Glutamatergic neuron (in vitro differentiated cells): ENCODE measurements at regions not wholly inside any gene's neighbourhood (a gene's known extent, or its start where the extent isn't known, plus 50 kb on each side); places are given as distances from the start of the nearest gene placed in this dataset.

Experiments
- DNase-seq: peaks from one replicate; pipeline ENCODE4 v3.0.0; 2022
- H3K27ac Mint-ChIP-seq: one replicate; pipeline ENCODE4 v1.8.0; 2020; ENCODE audit warnings: mild to moderate bottlenecking, mixed read lengths, inconsistent platforms; ENCODE audit not compliant: unreplicated experiment
- H3K27me3 Mint-ChIP-seq: one replicate; pipeline ENCODE4 v1.8.0; 2020; ENCODE audit warnings: mild to moderate bottlenecking, moderate library complexity, mixed read lengths, inconsistent platforms; ENCODE audit not compliant: unreplicated experiment
- H3K36me3 Mint-ChIP-seq: one replicate; pipeline ENCODE4 v1.8.0; 2020; ENCODE audit warnings: mild to moderate bottlenecking, mixed read lengths, inconsistent platforms; ENCODE audit not compliant: unreplicated experiment
- H3K4me1 Mint-ChIP-seq: one replicate; pipeline ENCODE4 v1.8.0; 2020; ENCODE audit warnings: mild to moderate bottlenecking, low read depth, mixed read lengths, inconsistent platforms; ENCODE audit not compliant: unreplicated experiment
- H3K4me3 Mint-ChIP-seq: one replicate; pipeline ENCODE4 v1.8.0; 2020; ENCODE audit warnings: mild to moderate bottlenecking, mixed read lengths, inconsistent platforms; ENCODE audit not compliant: unreplicated experiment
- H3K9me3 Mint-ChIP-seq: one replicate; pipeline ENCODE4 v1.8.0; 2020; ENCODE audit warnings: mild to moderate bottlenecking, moderate library complexity, mixed read lengths, inconsistent platforms; ENCODE audit not compliant: unreplicated experiment
- CTCF ChIP-seq: fragments of 200-600 bp; sonication (generic); IDR thresholded peaks from one replicate; pipeline ENCODE4 v1.5.0; 2021; ENCODE audit not compliant: partially characterized antibody, unreplicated experiment

GRCh38 chr4:79528241-79528706 is 120.2 kb upstream of the GK2 start:
- Mint-ChIP-seq H3K36me3 (no peaks in the 10 kb centered on the region), H3K27ac (no peak overlapping the region), H3K4me1 (peaks cover 1% of the 10 kb centered on the region), H3K9me3 (no peaks in the 10 kb centered on the region), H3K4me3 (no peak overlapping the region), H3K27me3 (no peaks in the 10 kb centered on the region)
- TF ChIP-seq CTCF = no peak
- DNase-seq = no peak

- no peak for TF ChIP-seq CTCF
- H3K9me3 Mint-ChIP-seq = no peaks in the 10 kb centered on the region
- H3K27me3 Mint-ChIP-seq = peaks cover 3% of the 10 kb centered on the region
- H3K4me1 Mint-ChIP-seq = peaks cover 5% of the 10 kb centered on the region
- DNase-seq = no peak
- no peak overlapping the region for H3K4me3 Mint-ChIP-seq
- no peak overlapping the region for H3K27ac Mint-ChIP-seq
- H3K36me3 Mint-ChIP-seq = no peaks in the 10 kb centered on the region
Measured at GRCh38 chr4:79526641-79527565, 118.9 kb upstream of the GK2 start.

- Mint-ChIP-seq H3K4me3 (no peak overlapping the region), H3K27ac (no peak overlapping the region), H3K27me3 (peaks cover 2% of the 10 kb centered on the region), H3K9me3 (peaks cover 2% of the 10 kb centered on the region), H3K4me1 (peaks cover 3% of the 10 kb centered on the region), H3K36me3 (no peaks in the 10 kb centered on the region)
- no peak for DNase-seq
- TF ChIP-seq CTCF = no peak
Measured at GRCh38 chr4:79516114-79516513, 108.1 kb upstream of the GK2 start.

- TF ChIP-seq CTCF = no peak
- H3K27me3 Mint-ChIP-seq = peaks cover 2% of the 10 kb centered on the region
- no peak overlapping the region for H3K4me3 Mint-ChIP-seq
- H3K4me1 Mint-ChIP-seq = peaks cover 3% of the 10 kb centered on the region
- H3K27ac Mint-ChIP-seq = no peak overlapping the region
- no peak for DNase-seq
- no peaks in the 10 kb centered on the region for H3K36me3 Mint-ChIP-seq
- no peaks in the 10 kb centered on the region for H3K9me3 Mint-ChIP-seq
Measured at GRCh38 chr4:79514621-79515329, 106.7 kb upstream of the GK2 start.

- no peak overlapping the region for H3K27ac Mint-ChIP-seq
Measured at GRCh38 chr4:79513576-79513975, 105.5 kb upstream of the GK2 start.

More at GRCh38 chr4:79513576-79513975, 105.5 kb upstream of the GK2 start:
- Mint-ChIP-seq H3K36me3 (no peaks in the 10 kb centered on the region), H3K9me3 (no peaks in the 10 kb centered on the region), H3K4me1 (peaks cover 3% of the 10 kb centered on the region), H3K4me3 (no peak overlapping the region), H3K27me3 (no peaks in the 10 kb centered on the region)
- DNase-seq = no peak
- TF ChIP-seq CTCF = no peak
